Left cardiac atrium (tissue), 4 donors: ENCODE measurements at regions not wholly inside any gene's neighbourhood (a gene's known extent, or its start where the extent isn't known, plus 50 kb on each side); places are given as distances from the start of the nearest gene placed in this dataset.
"Not testable (repeated sequence)": the region's sequence is repeated elsewhere in the genome, so short reads cannot be mapped to it uniquely, and the experiment has no call there.

Experiments
- ATAC-seq, 2 donors: fragments of 200-7000 bp; cut with Tn5 transposase; one replicate each; pipeline ENCODE4 v1.9.1; 2020; ENCODE audit warnings: mild to moderate bottlenecking in 2 of 2, moderate library complexity in 2 of 2
- DNase-seq: peaks from one replicate; pipeline ENCODE4 v3.0.0-alpha.2; 2020
- intact Hi-C, 2 donors: fragments of 100-400 bp; cut with DNase I; formaldehyde crosslinking; loops; one replicate each; pipeline versions ENCODE4 v1.14.1 to v1.15.1; 2022 to 2023
- donor health status: DM: no; HTN: yes; CAD: no.
- donor health status: DM: no; HTN: yes; CAD: no; lungs with severe emphysema.
- donor health status: DM: yes; HTN: yes; CAD: no.
- donor health status: Dilated cardiomyopathy.

DNA sequence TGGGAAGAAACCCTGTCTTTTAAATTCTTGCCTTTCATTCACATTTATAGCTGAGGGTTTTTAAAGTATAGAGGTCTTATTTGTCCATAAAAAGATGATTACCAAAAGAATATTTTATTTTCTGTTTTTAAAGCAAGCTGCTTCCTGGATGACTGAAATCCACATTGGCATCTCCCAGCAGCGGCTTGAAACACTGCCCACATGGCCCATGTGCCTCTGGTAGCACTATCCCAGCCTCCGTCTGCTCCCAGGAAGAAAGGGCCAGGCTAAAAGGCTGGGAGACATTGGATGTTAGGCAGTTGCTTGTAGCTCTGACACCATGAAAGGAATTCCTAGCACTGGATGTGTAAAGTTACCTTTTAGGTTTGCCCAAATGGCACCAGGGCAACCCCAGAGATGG is 169.9 kb upstream of the CACNA1E start:
- ATAC-seq (no peak), DNase-seq (no peak)
- intact Hi-C loops, result no loop called here

GRCh38 chr1:181314010-181314409 is 169.3 kb upstream of the CACNA1E start:
- intact Hi-C loops, result no loop called here
- no peak for DNase-seq

GRCh38 chr1:181314959-181315358 is 168.4 kb upstream of the CACNA1E start:
- intact Hi-C loops, result no loop called here

More at GRCh38 chr1:181314010-181314409, 169.3 kb upstream of the CACNA1E start:
- ATAC-seq, result no peak

GRCh38 chr1:181317261-181317930 is 165.9 kb upstream of the CACNA1E start:
- DNase-seq (no peak), ATAC-seq (peak in 1 of 2 donors; percentile 43)
- intact Hi-C loops, result no loop called here

More at GRCh38 chr1:181314959-181315358, 168.4 kb upstream of the CACNA1E start:
- no peak for ATAC-seq
- DNase-seq, result no peak

- no peak for ATAC-seq
- DNase-seq, result no peak
- intact Hi-C loops, result no loop called here
Measured at GRCh38 chr1:181318022-181318857, 165.1 kb upstream of the CACNA1E start.

DNA sequence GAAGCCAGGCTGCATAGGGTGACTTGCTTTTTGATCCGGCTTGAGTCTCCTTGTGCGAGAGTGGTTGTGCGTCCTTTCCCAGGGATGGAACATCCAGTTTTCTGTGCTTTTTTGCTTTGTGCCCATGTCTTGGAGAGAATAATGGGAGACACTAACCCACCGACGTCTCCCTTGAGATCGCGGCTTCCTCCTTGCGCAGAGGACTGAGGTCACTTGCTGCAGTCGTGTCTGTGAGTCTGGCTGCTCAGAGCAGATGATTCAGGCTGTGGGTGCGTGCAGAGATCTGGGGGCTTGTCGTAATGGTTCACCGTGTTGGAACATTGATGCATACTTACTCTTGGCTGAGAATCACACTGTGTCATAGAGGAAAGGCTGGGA is 164.5 kb upstream of the CACNA1E start:
- no peak for ATAC-seq
- DNase-seq, result no peak
- intact Hi-C loops, result no loop called here

- no peak for ATAC-seq
- no peak for DNase-seq
- intact Hi-C loops, result no loop called here
Measured at GRCh38 chr1:181319907-181320306, 163.4 kb upstream of the CACNA1E start.

DNA sequence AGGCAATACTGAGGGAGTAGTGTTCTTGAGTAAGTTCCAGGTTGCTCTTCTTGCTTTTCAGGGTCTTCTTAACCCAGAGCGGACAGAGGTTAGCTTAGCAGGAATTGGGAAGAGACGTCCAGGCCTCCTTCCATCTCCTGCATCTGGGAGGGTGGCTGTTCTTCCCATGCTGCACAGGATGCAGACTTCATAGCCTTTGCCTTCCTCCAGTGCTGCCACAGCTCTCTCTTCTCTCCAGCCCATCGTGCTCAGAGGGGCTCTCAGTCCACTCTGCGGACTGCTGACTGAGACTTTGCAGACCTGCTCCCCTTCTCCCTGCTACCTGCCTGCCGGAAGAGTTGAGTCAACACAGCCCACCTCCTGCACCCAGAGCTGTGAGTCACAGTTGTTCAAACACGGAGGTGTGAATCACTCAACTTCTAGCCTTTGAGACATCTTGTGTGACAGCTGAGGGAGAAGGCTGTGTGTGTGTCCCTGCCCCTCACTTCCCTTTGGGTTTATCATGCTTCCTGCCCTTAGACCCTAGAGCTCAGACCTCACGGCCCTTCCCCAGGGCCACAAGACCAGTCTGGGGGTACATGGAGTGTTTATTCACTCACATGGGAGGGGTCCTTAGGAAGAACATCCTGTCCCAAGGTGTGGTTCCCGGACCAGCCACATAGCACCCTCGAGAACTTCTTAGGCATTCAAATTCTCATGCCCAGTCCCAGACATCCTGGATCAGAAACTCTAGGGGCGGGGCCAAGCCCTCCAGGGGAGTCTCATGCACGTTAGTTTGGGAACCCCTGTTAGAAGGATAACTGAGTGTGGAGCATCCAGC is 158.3 kb upstream of the CACNA1E start:
- no peak for DNase-seq
- intact Hi-C loops, result no loop called here
- no peak for ATAC-seq

DNA sequence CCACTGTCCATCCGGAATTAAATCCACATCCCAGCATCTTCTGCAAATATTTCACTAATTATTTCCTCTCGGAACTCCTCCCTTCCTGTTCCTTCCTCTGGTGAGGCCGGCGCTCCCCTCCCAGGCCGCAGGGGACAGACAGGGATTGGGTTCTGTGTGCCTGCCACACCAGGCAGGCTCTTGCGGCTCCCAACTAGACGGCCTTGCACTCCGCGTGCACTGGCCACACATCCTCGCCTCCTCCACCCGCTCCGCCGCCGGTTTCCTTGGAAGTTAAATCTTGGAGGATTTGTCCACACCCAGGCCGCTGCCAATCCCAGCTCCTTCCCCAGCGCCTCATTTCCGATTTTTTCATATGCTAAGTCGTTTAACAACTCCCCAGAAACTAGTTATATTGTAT is 157.6 kb upstream of the CACNA1E start:
- intact Hi-C loops, ATAC-seq, DNase-seq: not testable (repeated sequence)

DNA sequence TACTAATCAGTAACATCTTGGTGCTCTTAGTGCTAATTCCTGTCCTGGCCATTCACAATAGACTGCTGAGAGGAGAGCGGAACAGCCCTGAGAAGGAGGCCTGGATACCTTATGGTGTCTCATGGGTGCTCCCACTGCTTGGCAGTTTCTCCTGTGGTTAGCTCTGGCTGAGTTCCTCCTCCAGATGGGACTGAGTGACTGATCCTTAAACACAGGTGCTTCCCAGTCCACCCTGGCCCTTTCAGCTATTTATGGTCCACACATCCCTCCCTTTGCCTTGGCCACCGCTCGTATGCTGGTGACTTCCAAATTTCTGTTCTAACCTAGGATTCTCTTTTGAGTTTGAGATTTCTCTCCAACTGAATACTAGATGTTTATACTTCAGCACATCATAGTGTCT is 157.0 kb upstream of the CACNA1E start:
- no peak for ATAC-seq
- DNase-seq, result no peak
- intact Hi-C loops, result no loop called here

GRCh38 chr1:181327796-181328195 is 155.5 kb upstream of the CACNA1E start:
- DNase-seq (no peak), ATAC-seq (no peak)
- intact Hi-C loops, result no loop called here

DNA sequence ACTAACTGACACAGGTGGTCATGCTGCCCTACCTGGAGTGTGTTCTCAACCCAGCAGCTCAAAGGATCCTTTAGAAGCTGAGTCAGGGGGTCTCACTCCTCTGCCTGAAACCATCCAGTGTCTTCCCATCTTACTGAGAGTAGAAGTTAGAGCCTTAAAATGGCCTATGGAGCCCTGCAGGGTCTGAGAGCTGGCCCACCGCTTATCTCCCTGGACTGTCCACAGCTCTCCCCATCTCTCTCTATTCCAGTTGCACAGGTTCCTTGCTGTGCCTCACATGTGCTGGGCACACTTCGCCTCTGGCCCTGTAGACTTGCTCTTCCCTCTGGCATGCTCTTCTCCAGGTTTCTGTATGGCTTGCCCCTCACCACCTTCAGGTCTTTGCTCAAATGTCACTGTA is 148.6 kb upstream of the CACNA1E start:
- DNase-seq (no peak), ATAC-seq (no peak)
- intact Hi-C loops, result no loop called here

DNA sequence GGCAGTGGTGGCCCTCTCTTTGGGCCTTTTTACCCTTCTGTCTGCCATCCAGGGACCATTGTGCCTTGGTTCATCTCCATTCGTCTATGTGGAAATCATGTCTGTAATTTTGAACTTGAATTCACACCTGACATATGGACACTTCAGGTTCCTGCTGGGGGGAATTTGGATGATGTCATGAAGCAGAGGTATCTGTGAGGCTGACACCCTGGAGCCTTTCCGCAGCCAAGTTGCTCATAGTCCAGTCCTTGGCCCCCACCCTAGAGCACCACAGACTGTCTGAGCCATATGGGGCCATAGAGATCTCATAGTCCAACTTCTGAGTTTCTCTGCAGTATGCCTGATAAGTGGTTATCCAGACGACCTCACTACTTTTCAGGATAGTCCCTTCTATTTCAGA is 147.7 kb upstream of the CACNA1E start:
- intact Hi-C loops, result no loop called here
- ATAC-seq, result no peak
- no peak for DNase-seq

DNA sequence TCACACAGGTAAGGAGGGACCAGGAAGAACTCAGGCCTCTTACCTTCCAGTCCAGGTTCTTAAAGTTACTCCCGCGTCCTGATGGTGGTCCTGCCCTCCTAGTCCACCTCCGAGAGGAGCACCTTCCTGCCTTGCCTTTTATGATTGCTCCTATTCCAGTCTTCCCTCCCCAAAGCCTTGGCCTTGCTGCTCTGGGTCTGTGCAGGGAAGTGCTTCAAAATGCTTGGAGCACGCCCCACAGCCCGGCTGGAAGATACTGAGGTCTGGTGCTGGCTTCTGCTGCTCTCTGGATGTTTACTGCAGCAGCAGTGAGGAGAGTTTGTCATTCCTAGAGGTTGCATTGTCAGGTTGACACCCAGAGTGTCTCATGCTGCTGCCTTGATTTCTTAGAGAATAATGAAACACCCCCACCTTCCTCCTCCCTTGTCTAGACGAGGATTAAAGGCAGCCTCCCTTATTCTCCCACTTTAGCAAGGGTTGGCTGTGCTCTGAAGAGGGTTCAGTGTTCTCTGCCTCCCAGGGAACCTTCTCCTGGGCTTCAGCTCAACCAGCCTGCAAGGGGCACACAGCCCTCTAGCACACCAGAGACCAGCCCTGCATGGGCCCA is 142.2 kb upstream of the CACNA1E start:
- DNase-seq (no peak), ATAC-seq (no peak)
- intact Hi-C loops, result no loop called here

DNA sequence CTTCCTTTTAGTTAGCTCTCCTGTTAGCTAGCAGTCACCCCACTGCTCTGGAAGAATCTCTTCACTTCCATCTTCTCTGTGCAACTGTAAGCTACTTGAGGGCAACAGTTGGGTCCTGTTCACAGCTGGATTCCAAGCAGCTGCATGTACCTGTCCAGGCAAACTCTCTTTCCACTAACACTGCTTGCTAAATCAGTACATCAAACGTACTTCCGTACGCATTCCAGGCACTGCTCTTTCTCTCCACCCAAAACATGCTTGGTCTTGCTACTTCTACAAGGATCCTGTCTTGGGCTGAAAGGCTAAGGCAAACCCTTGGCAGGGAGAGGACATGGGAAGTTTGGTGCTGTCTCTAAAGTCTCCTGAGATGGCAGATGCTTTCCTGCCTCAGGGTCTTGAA is 139.2 kb upstream of the CACNA1E start:
- intact Hi-C loops, result no loop called here
- DNase-seq (no peak), ATAC-seq (no peak)

GRCh38 chr1:181345146-181345545 is 138.2 kb upstream of the CACNA1E start:
- no peak for ATAC-seq

DNA sequence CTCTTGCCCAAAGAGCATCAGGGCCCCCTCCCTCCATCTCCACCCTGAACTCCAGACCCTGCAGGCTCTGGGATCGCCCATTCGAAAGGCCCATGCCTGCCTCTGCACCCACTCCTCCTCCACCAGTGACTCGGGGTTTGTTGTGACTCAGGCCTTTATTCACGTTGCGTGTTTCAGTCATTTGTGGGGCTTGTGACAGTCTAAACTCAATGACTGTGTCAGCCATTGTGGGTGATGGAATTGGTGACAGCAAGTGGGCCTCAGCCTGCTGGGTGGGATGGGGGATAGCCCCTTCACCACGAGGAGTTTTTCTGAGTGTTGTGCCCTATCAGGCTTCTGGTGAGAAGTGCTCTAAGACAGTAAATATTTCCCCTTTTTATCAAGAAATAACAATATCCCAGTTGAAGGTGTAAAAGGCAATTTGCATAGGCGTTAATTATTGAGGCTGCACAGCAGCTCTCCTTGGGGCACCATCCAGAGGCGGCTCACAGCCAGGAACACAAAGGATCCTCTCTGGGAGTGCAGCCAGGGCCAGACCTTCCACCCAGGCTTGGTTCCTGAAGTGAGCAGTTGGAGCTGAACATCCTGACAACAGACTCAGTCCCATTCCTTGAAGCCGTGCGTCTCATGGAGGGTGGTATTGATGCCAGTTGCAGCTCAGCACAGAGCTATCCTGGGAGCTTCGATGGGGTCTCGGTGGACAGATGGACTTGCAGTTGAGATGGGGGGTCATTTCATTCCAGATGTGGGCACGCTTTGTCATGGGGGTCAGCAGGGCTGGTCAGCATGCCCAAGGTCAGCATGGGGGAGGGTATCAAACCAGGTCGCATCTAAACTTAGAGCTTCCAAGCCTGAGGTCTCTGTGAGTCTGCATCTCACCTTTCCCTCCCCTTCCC is 135.6 kb upstream of the CACNA1E start:
- intact Hi-C loops, result no loop called here
- ATAC-seq (no peak), DNase-seq (no peak)

More at GRCh38 chr1:181345146-181345545, 138.2 kb upstream of the CACNA1E start:
- no peak for DNase-seq
- intact Hi-C loops, result no loop called here

GRCh38 chr1:181349512-181349911 is 133.8 kb upstream of the CACNA1E start:
- intact Hi-C loops, result no loop called here
- ATAC-seq (no peak), DNase-seq (no peak)

DNA sequence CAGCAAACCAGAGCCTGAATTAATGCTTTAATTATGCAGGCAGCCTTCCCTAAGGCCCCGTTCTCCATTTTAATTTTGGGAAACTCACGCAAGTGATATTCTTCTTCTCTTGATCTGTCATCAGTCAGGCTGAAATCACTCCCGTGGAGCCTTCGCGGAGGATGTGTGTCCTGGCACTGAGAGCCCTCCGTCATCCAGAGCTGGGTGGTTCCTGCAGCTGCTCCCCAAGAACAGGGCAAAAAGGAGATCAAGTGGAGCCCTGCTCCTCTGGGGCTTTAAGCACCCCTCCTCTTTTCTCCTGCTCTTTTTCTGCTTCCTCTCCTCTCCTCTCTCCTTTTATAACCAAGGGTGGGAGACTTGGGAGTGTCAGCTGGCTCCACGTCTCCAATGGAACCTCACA is 133.2 kb upstream of the CACNA1E start:
- no peak for ATAC-seq
- DNase-seq, result no peak
- intact Hi-C loops, result no loop called here
